ENCODE measurements at regions not wholly inside any gene's neighbourhood (a gene's known extent, or its start where the extent isn't known, plus 50 kb on each side); places are given as distances from the start of the nearest gene placed in this dataset.

- Mint-ChIP-seq H3K36me3 (ENCODE audit: low read depth, unreplicated experiment) (no peaks in the 10 kb centered on the region), H3K4me3 (ENCODE audit: unreplicated experiment) (no peak overlapping the region), H3K27me3 (ENCODE audit: low read depth, unreplicated experiment) (peaks cover 5% of the 10 kb centered on the region), H3K4me1 (ENCODE audit: low read depth, unreplicated experiment) (peaks cover 15% of the 10 kb centered on the region), H3K9me3 (ENCODE audit: unreplicated experiment) (peaks cover 4% of the 10 kb centered on the region), H3K27ac (ENCODE audit: unreplicated experiment) (no peak overlapping the region)
- H3K9ac ChIP-seq (ENCODE audit: low read length) = no peak overlapping the region
- no peaks in the 10 kb centered on the region for H3K9me3 ChIP-seq (ENCODE audit: insufficient read depth, low read depth, low read length)
- no peak for FAIRE-seq
- no peak overlapping the region for H3K4me3 ChIP-seq (ENCODE audit: insufficient read depth, low read depth, low read length)
- H3K27me3 ChIP-seq (ENCODE audit: insufficient read depth, low read length) = no peaks in the 10 kb centered on the region
- no peaks in the 10 kb centered on the region for H3K36me3 ChIP-seq (ENCODE audit: insufficient read depth, low read length)
- no peaks in the 10 kb centered on the region for H4K20me1 ChIP-seq (ENCODE audit: insufficient read depth, low read length)
- no peak for TF ChIP-seq CTCF (IDR thresholded peaks at IDR 0.05; ENCODE audit: insufficient read depth, low read depth, low read length)
- TF ChIP-seq EZH2 (IDR thresholded peaks at IDR 0.05; ENCODE audit: insufficient read depth, low read length) = no peak
- H3K4me1 ChIP-seq (ENCODE audit: insufficient read depth, low read length) = no peaks in the 10 kb centered on the region
- no peak overlapping the region for H3K4me2 ChIP-seq (ENCODE audit: low read length)
- no peak overlapping the region for H3K27ac ChIP-seq (ENCODE audit: low read depth, low read length)
- no peaks in the 10 kb centered on the region for H3K79me2 ChIP-seq (ENCODE audit: insufficient read depth, low read length)
- DNase-seq (ENCODE audit: low read depth) = no peak
- H2AFZ ChIP-seq (ENCODE audit: low read depth, low read length) = no peak overlapping the region
These were observed 165.7 kb upstream of the KL start for GRCh38 chr13:32850316-32851052.

GRCh38 chr13:32851083-32852069 is 164.8 kb upstream of the KL start:
- H2AFZ ChIP-seq (ENCODE audit: low read depth, low read length) = no peak overlapping the region
- H3K27me3 ChIP-seq (ENCODE audit: insufficient read depth, low read length) = no peaks in the 10 kb centered on the region
- no peaks in the 10 kb centered on the region for H4K20me1 ChIP-seq (ENCODE audit: insufficient read depth, low read length)
- peaks cover 15% of the 10 kb centered on the region for H3K4me1 Mint-ChIP-seq (ENCODE audit: low read depth, unreplicated experiment)
- no peak overlapping the region for H3K4me2 ChIP-seq (ENCODE audit: low read length)
- no peaks in the 10 kb centered on the region for H3K9me3 ChIP-seq (ENCODE audit: insufficient read depth, low read depth, low read length)
- H3K4me3 Mint-ChIP-seq (ENCODE audit: unreplicated experiment) = no peak overlapping the region
- no peak overlapping the region for H3K4me3 ChIP-seq (ENCODE audit: insufficient read depth, low read depth, low read length)
- DNase-seq (ENCODE audit: low read depth) (peak; percentile 9), FAIRE-seq (no peak)
- no peak overlapping the region for H3K9ac ChIP-seq (ENCODE audit: low read length)
- no peaks in the 10 kb centered on the region for H3K36me3 Mint-ChIP-seq (ENCODE audit: low read depth, unreplicated experiment)
- H3K27ac ChIP-seq (ENCODE audit: low read depth, low read length) = no peak overlapping the region
- peaks cover 5% of the 10 kb centered on the region for H3K27me3 Mint-ChIP-seq (ENCODE audit: low read depth, unreplicated experiment)
- no peak overlapping the region for H3K27ac Mint-ChIP-seq (ENCODE audit: unreplicated experiment)
- no peaks in the 10 kb centered on the region for H3K4me1 ChIP-seq (ENCODE audit: insufficient read depth, low read length)
- no peaks in the 10 kb centered on the region for H3K36me3 ChIP-seq (ENCODE audit: insufficient read depth, low read length)
- TF ChIP-seq CTCF (IDR thresholded peaks at IDR 0.05; ENCODE audit: insufficient read depth, low read depth, low read length) (no peak), EZH2 (IDR thresholded peaks at IDR 0.05; ENCODE audit: insufficient read depth, low read length) (no peak)
- H3K9me3 Mint-ChIP-seq (ENCODE audit: unreplicated experiment) = peaks cover 4% of the 10 kb centered on the region
- H3K79me2 ChIP-seq (ENCODE audit: insufficient read depth, low read length) = no peaks in the 10 kb centered on the region
